WTC11 (cell line): ENCODE measurements at regions not wholly inside any gene's neighbourhood (a gene's known extent, or its start where the extent isn't known, plus 50 kb on each side); places are given as distances from the start of the nearest gene placed in this dataset.

Experiments used
- ATAC-seq: fragments of 200-7000 bp; cut with Tn5 transposase; 2 replicates; pipeline ENCODE4 v1.10.0; 2021; ENCODE audit warnings: mild to moderate bottlenecking, moderate library complexity
- CTCF ChIA-PET: fragments of 300-600 bp; sonication (Branson Sonifier 250); formaldehyde crosslinking; loops from one replicate; lab custom pipeline; 2021; ENCODE audit warnings: antibody characterized with exemption; lab: Charles Lee
- POLR2A ChIA-PET: fragments of 350-600 bp; sonication (Branson Sonifier 250); formaldehyde crosslinking; loops from one replicate; lab custom pipeline; 2021; ENCODE audit warnings: antibody characterized with exemption; lab: Charles Lee
- DNase-seq: peaks from one replicate; pipeline ENCODE4 v3.0.0; 2021; ENCODE audit warnings: low spot score
- H3K27ac Mint-ChIP-seq: 2 replicates; pipeline ENCODE4 v1.8.0; 2021; ENCODE audit warnings: mixed read lengths
- H3K27me3 Mint-ChIP-seq: 2 replicates; pipeline ENCODE4 v1.8.0; 2021; ENCODE audit warnings: low read depth, mild to moderate bottlenecking, moderate library complexity, mixed read lengths
- H3K36me3 Mint-ChIP-seq: 2 replicates; pipeline ENCODE4 v1.8.0; 2021; ENCODE audit warnings: mixed read lengths
- H3K4me1 Mint-ChIP-seq: 2 replicates; pipeline ENCODE4 v1.8.0; 2022; ENCODE audit warnings: mixed read lengths
- H3K4me3 Mint-ChIP-seq: 2 replicates; pipeline ENCODE4 v1.8.0; 2021; ENCODE audit warnings: mild to moderate bottlenecking, moderate library complexity, mixed read lengths
- H3K9me3 Mint-ChIP-seq: 2 replicates; pipeline ENCODE4 v1.8.0; 2021; ENCODE audit warnings: mixed read lengths
- ATF1 ChIP-seq: sonication (generic); formaldehyde crosslinking; IDR thresholded peaks from 2 replicates; pipeline ENCODE4 v1.8.1; 2023; ENCODE audit warnings: mild to moderate bottlenecking, moderate library complexity, missing genetic modification reagents
- ATF3 ChIP-seq: sonication (generic); formaldehyde crosslinking; conservative IDR thresholded peaks from 2 replicates; pipeline ENCODE4 v1.8.1; 2022; ENCODE audit warnings: mild to moderate bottlenecking, missing genetic modification reagents
- CBFB ChIP-seq: sonication (generic); formaldehyde crosslinking; IDR thresholded peaks from 2 replicates; pipeline ENCODE4 v1.8.1; 2022; ENCODE audit warnings: mild to moderate bottlenecking, low read depth, missing genetic modification reagents
- CDX4 ChIP-seq: fragments of 250-450 bp; sonication (Bioruptor Pico); IDR thresholded peaks from 2 replicates; pipeline ENCODE4 v1.9.0; 2021; ENCODE audit warnings: moderate library complexity, mild to moderate bottlenecking, inconsistent platforms, borderline replicate concordance
- E2F1 ChIP-seq: sonication (generic); formaldehyde crosslinking; IDR thresholded peaks from 2 replicates; pipeline ENCODE4 v1.8.0; 2022; ENCODE audit warnings: mild to moderate bottlenecking, missing genetic modification reagents
- E2F4 ChIP-seq: sonication (generic); formaldehyde crosslinking; IDR thresholded peaks from 2 replicates; pipeline ENCODE4 v1.8.1; 2022; ENCODE audit warnings: low read depth, mild to moderate bottlenecking, moderate library complexity, missing genetic modification reagents, borderline replicate concordance
- ELF4 ChIP-seq: sonication (generic); formaldehyde crosslinking; IDR thresholded peaks from 2 replicates; pipeline ENCODE4 v1.8.1; 2022; ENCODE audit warnings: low read depth, mild to moderate bottlenecking, moderate library complexity, missing genetic modification reagents
- ESRRA ChIP-seq: sonication (generic); formaldehyde crosslinking; IDR thresholded peaks from 2 replicates; pipeline ENCODE4 v1.8.1; 2022; ENCODE audit warnings: mild to moderate bottlenecking, missing genetic modification reagents, borderline replicate concordance
- GABPB1 ChIP-seq: sonication (generic); formaldehyde crosslinking; IDR thresholded peaks from 2 replicates; pipeline ENCODE4 v1.8.1; 2023; ENCODE audit warnings: mild to moderate bottlenecking, missing genetic modification reagents
- GTF2I ChIP-seq: fragments of 250-450 bp; sonication (Bioruptor Pico); conservative IDR thresholded peaks from 2 replicates; pipeline ENCODE4 v1.4.0; 2021; ENCODE audit warnings: mild to moderate bottlenecking
- MAX ChIP-seq: sonication (generic); formaldehyde crosslinking; IDR thresholded peaks from 2 replicates; pipeline ENCODE4 v1.8.0; 2022; ENCODE audit warnings: mild to moderate bottlenecking, missing genetic modification reagents
- NR2C2 ChIP-seq: sonication (generic); formaldehyde crosslinking; IDR thresholded peaks from 2 replicates; pipeline ENCODE4 v1.8.0; 2022; ENCODE audit warnings: mild to moderate bottlenecking, missing genetic modification reagents
- OVOL2 ChIP-seq: fragments of 250-450 bp; sonication (Bioruptor Pico); IDR thresholded peaks from 2 replicates; pipeline ENCODE4 v1.9.0; 2021; ENCODE audit warnings: mild to moderate bottlenecking, borderline replicate concordance
- STAT6 ChIP-seq: sonication (generic); formaldehyde crosslinking; conservative IDR thresholded peaks from 2 replicates; pipeline ENCODE4 v1.8.1; 2023; ENCODE audit warnings: mild to moderate bottlenecking, low read depth, missing genetic modification reagents, moderate library complexity
- TEAD4 ChIP-seq: sonication (generic); formaldehyde crosslinking; IDR thresholded peaks from 2 replicates; pipeline ENCODE4 v1.8.0; 2022; ENCODE audit warnings: mild to moderate bottlenecking, missing genetic modification reagents
- ZBTB21 ChIP-seq: sonication (generic); formaldehyde crosslinking; IDR thresholded peaks from 2 replicates; pipeline ENCODE4 v1.8.1; 2023; ENCODE audit warnings: mild to moderate bottlenecking, missing genetic modification reagents, borderline replicate concordance
- ZBTB43 ChIP-seq: sonication (generic); formaldehyde crosslinking; IDR thresholded peaks from 2 replicates; pipeline ENCODE4 v1.8.1; 2023; ENCODE audit warnings: mild to moderate bottlenecking, missing genetic modification reagents
- ZNF263 ChIP-seq: sonication (generic); formaldehyde crosslinking; IDR thresholded peaks from 2 replicates; pipeline ENCODE4 v1.8.1; 2022; ENCODE audit warnings: low read depth, mild to moderate bottlenecking, moderate library complexity, missing genetic modification reagents
- ZNF317 ChIP-seq: sonication (generic); formaldehyde crosslinking; IDR thresholded peaks from 2 replicates; pipeline ENCODE4 v1.8.1; 2023; ENCODE audit warnings: low read depth, mild to moderate bottlenecking, moderate library complexity, missing genetic modification reagents, borderline replicate concordance
- ZNF396 ChIP-seq: fragments of 250-450 bp; sonication (Bioruptor Pico); IDR thresholded peaks from 2 replicates; pipeline ENCODE4 v1.8.0; 2021; ENCODE audit warnings: mild to moderate bottlenecking, moderate library complexity, borderline replicate concordance
- ZNF416 ChIP-seq: fragments of 250-450 bp; sonication (Bioruptor Pico); IDR thresholded peaks from 2 replicates; pipeline ENCODE4 v1.9.0; 2021; ENCODE audit warnings: mild to moderate bottlenecking, inconsistent platforms
- ZNF423 ChIP-seq: fragments of 250-450 bp; sonication (Bioruptor Pico); IDR thresholded peaks from 2 replicates; pipeline ENCODE4 v2.1.2; 2022; ENCODE audit warnings: mild to moderate bottlenecking, moderate library complexity
- ZNF671 ChIP-seq: fragments of 250-450 bp; sonication (Bioruptor Pico); IDR thresholded peaks from 2 replicates; pipeline ENCODE4 v1.8.0; 2021; ENCODE audit warnings: mild to moderate bottlenecking
- TF ChIP-seq, protein P1 (sequence below): sonication (generic); formaldehyde crosslinking; IDR thresholded peaks from 2 replicates; pipeline ENCODE4 v1.8.1; 2022; ENCODE audit warnings: low read depth, missing genetic modification reagents, borderline replicate concordance

DNA sequence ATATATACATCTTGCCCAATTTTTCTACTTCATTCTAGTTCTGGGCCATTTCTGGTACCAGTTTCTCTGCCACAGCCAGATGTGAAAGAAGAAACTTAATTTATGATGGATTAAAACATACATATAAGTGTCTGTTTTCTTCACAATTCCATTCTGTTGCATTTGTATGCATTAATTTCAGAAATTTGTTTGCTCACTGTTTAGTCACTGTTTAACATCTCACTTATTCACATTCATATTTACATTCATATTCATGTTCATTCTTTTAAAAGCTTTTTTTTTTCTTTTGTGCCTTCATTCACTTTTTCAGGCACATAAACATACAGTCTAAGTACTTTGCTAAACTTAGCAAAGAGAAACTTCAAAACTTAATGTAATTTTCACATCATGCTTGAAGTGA, 684.0 kb upstream of the CDH9 start:
- 0 out of 2 replicates have a peak, but pooled peaks cover 4% of the 10 kb centered on the region for H3K9me3 Mint-ChIP-seq
- ATAC-seq (no peak), DNase-seq (no peak)
- no peaks in the 10 kb centered on the region; the same call in 1 of the 2 replicates for H3K36me3 Mint-ChIP-seq
- POLR2A ChIA-PET: no interaction called here
- H3K27me3 Mint-ChIP-seq: no peaks in the 10 kb centered on the region
- peaks cover 9% of the 10 kb centered on the region for H3K4me1 Mint-ChIP-seq
- CTCF ChIA-PET: no interaction called here
- no peak overlapping the region for H3K4me3 Mint-ChIP-seq
- TF ChIP-seq ZBTB43 (CRISPR knock-in tag) (no peak), ELF4 (CRISPR knock-in tag) (no peak), OVOL2 (CRISPR knock-in tag) (no peak), ATF3 (CRISPR knock-in tag) (no peak), CDX4 (CRISPR knock-in tag) (no peak), TEAD4 (CRISPR knock-in tag) (no peak), ZNF416 (CRISPR knock-in tag) (no peak), ZNF423 (CRISPR knock-in tag) (no peak), E2F4 (CRISPR knock-in tag) (no peak), ZNF671 (CRISPR knock-in tag) (no peak), E2F1 (no peak)
- no peak overlapping the region for H3K27ac Mint-ChIP-seq

GRCh38 chr5:27708534-27708933, 670.1 kb upstream of the CDH9 start:
- Mint-ChIP-seq H3K27me3 (no peaks in the 10 kb centered on the region), H3K4me1 (no peaks in the 10 kb centered on the region)
- ATAC-seq: no peak
- CTCF ChIA-PET: no interaction called here
- no peak for TF ChIP-seq NR2C2 (CRISPR knock-in tag)
- no peak for TF ChIP-seq ZNF317 (CRISPR knock-in tag)
- TF ChIP-seq GABPB1 (CRISPR knock-in tag): no peak
- TF ChIP-seq ESRRA (CRISPR knock-in tag): no peak
- TF ChIP-seq STAT6 (CRISPR knock-in tag): no peak
- TF ChIP-seq TEAD4 (CRISPR knock-in tag): no peak
- no peak for TF ChIP-seq ZNF396 (CRISPR knock-in tag)
- no peak for TF ChIP-seq ZNF263 (CRISPR knock-in tag)
- no peak for TF ChIP-seq CBFB (CRISPR knock-in tag)
- no peak for TF ChIP-seq MAX (CRISPR knock-in tag)
- TF ChIP-seq, protein P1, sequence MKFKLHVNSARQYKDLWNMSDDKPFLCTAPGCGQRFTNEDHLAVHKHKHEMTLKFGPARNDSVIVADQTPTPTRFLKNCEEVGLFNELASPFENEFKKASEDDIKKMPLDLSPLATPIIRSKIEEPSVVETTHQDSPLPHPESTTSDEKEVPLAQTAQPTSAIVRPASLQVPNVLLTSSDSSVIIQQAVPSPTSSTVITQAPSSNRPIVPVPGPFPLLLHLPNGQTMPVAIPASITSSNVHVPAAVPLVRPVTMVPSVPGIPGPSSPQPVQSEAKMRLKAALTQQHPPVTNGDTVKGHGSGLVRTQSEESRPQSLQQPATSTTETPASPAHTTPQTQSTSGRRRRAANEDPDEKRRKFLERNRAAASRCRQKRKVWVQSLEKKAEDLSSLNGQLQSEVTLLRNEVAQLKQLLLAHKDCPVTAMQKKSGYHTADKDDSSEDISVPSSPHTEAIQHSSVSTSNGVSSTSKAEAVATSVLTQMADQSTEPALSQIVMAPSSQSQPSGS (CRISPR knock-in tag): no peak
- no peak for TF ChIP-seq ZBTB21
- no peak for TF ChIP-seq ATF1 (CRISPR knock-in tag)
- TF ChIP-seq GTF2I: no peak
- TF ChIP-seq CDX4 (CRISPR knock-in tag): no peak
- TF ChIP-seq, all 79 proteins: peak for 0
- POLR2A ChIA-PET: no interaction called here
- no peaks in the 10 kb centered on the region for H3K36me3 Mint-ChIP-seq
- no peak overlapping the region for H3K4me3 Mint-ChIP-seq
- peaks cover 9% of the 10 kb centered on the region for H3K9me3 Mint-ChIP-seq
- H3K27ac Mint-ChIP-seq: no peak overlapping the region
- no peak for DNase-seq
